ENCODE measurements at regions not wholly inside any gene's neighbourhood (a gene's known extent, or its start where the extent isn't known, plus 50 kb on each side); places are given as distances from the start of the nearest gene placed in this dataset.

DNA sequence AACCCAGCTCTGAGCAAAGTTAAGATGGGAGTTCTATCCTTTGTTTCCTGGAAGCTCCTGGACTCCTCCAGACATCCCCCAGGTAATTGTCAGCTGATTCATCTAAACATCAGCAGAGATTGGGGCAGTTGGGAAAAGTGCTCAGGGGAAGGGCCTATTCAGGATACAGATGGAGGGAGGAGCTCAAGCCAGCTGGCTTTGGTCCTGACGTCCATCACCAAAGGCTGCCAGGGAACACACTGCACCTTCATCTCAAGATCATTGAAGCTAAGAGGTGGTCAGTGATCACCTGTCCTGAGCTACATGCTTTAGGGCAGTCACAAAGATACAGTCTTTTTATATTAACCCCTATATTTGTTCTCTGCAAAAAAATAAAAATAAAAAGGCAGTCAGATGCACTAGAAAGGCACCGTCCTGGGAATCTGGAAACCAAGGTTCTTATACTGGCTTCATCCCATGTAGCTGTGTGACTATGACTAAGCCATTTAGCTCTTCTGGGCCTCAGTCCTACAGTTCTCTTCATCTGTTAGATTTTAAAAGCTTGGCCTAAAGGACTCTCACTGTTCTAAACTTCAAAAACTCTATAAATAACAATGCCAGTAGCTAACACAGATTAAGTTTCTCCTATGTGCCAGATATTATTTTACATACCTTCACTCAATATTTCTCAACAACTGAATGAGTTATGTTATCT, 446.5 kb downstream of the BCL11A start:
- DNase-seq (ENCODE audit: low read depth in 1 of 2, low spot score in 2 of 2) (no peak), FAIRE-seq (no peak)
- H3K23ac ChIP-seq (ENCODE audit: insufficient read length) = no peak overlapping the region
- H4K8ac ChIP-seq (ENCODE audit: extremely low read depth, insufficient read depth, low read length) = no peak overlapping the region
- H3K9me3 ChIP-seq (ENCODE audit: insufficient read depth in 2 of 2, low read depth in 1 of 2, low read length in 1 of 2) = no peaks in the 10 kb centered on the region
- no peak overlapping the region for H4K91ac ChIP-seq (replicated peaks; ENCODE audit: insufficient read length, low read length)
- no peak overlapping the region for H3K14ac ChIP-seq (ENCODE audit: insufficient read length)
- no peak overlapping the region for H3K56ac ChIP-seq (replicated peaks; ENCODE audit: insufficient read length, low read depth, low read length)
- no peaks in the 10 kb centered on the region for H3K79me2 ChIP-seq (ENCODE audit: control insufficient read depth in 1 of 2, insufficient read depth in 2 of 2, low read length in 2 of 2)
- H3K4me2 ChIP-seq (ENCODE audit: insufficient read depth in 1 of 2, low read depth in 2 of 2, low read length in 2 of 2) = no peak overlapping the region
- no peak overlapping the region for H2BK120ac ChIP-seq (replicated peaks; ENCODE audit: low read depth, low read length)
- no peaks in the 10 kb centered on the region for H3K27me3 ChIP-seq (replicated peaks in 1 of 4; ENCODE audit: control insufficient read depth in 3 of 4, extremely low read depth in 1 of 4, insufficient read depth in 3 of 4, low read length in 3 of 4)
- H3K4me3 ChIP-seq (ENCODE audit: extremely low read depth in 1 of 4, insufficient read depth in 2 of 4, low read depth in 3 of 4, low read length in 4 of 4) = no peak overlapping the region
- WGBS, 2 experiments (ENCODE audit: extremely low coverage in 1 of 2, insufficient coverage in 1 of 2, insufficient read length in 1 of 2, insufficient replicate concordance in 2 of 2, low coverage in 1 of 2, low lambda C conversion rate in 2 of 2, missing lambda C conversion rate in 1 of 2) = 84% methylated on average over 2 of the region's 2 CpGs; no CpG with 5 or more reads in 1 of the 2 experiments
- no peaks in the 10 kb centered on the region for H3K79me1 ChIP-seq (ENCODE audit: low read depth, low read length)
- H3K4ac ChIP-seq (replicated peaks; ENCODE audit: insufficient read length, low read depth, low read length) = no peak overlapping the region
- 0 out of 2 replicates have a peak overlapping the region, but pooled peaks have one; percentile 3 for H2AFZ ChIP-seq (ENCODE audit: low read length)
- no peak overlapping the region for H3K18ac ChIP-seq (ENCODE audit: extremely low read depth, low read length)
- no peak overlapping the region for H3K27ac ChIP-seq (ENCODE audit: low read depth, low read length)
- no peak overlapping the region for H4K5ac ChIP-seq (ENCODE audit: insufficient read length, low read depth, low read length)
- POLR2A ChIA-PET (ENCODE audit: partially characterized antibody) = interaction anchor here (1.2 kb wide), 1 partner anchor 12 kb away, joined by 3 read pairs; no protein-coding TSS in a partner anchor
- H3K4me1 ChIP-seq (replicated peaks in 1 of 4; ENCODE audit: control insufficient read depth in 3 of 4, insufficient read depth in 4 of 4, low read length in 3 of 4) = no peaks in the 10 kb centered on the region
- no peak overlapping the region for H2BK15ac ChIP-seq (ENCODE audit: low read length)
- no peak overlapping the region for H2BK12ac ChIP-seq (ENCODE audit: low read depth, low read length)
- no peaks in the 10 kb centered on the region; the same call in 1 of the 2 replicates for H3K23me2 ChIP-seq (ENCODE audit: low read depth, low read length)
- no peak overlapping the region for H2BK20ac ChIP-seq (ENCODE audit: low read length)
- H3K36me3 ChIP-seq (ENCODE audit: control insufficient read depth in 2 of 4, insufficient read depth in 4 of 4, low read length in 3 of 4) = no peaks in the 10 kb centered on the region
- H4K20me1 ChIP-seq (replicated peaks in 1 of 2; ENCODE audit: control insufficient read depth in 1 of 2, insufficient read depth in 2 of 2, low read length in 2 of 2) = no peaks in the 10 kb centered on the region
- no peak overlapping the region for H2BK5ac ChIP-seq (ENCODE audit: low read depth, low read length)
- CTCF ChIA-PET (ENCODE audit: partially characterized antibody) = interaction anchor here (0.6 to 1.2 kb wide), 3 partner anchors 12 to 478 kb away, joined by 3 to 5 read pairs (median 4); no protein-coding TSS in a partner anchor
- H2AK5ac ChIP-seq (ENCODE audit: low read depth, low read length) = no peak overlapping the region
- H3K9ac ChIP-seq (replicated peaks in 1 of 4; ENCODE audit: extremely low read depth in 1 of 4, low read depth in 3 of 4, low read length in 3 of 4) = no peak overlapping the region
- TF ChIP-seq HDAC6 (IDR thresholded peaks at IDR 0.05; ENCODE audit: low read depth, low read length) = no peak
- no peak for TF ChIP-seq SP1 (IDR thresholded peaks at IDR 0.05; ENCODE audit: low read depth, low read length)
- no peak for TF ChIP-seq EP300 (IDR thresholded peaks at IDR 0.05; ENCODE audit: borderline replicate concordance in 1 of 2, low read depth in 2 of 2, low read length in 2 of 2)
- TF ChIP-seq ATF3 (IDR thresholded peaks at IDR 0.05; ENCODE audit: insufficient read depth, low read depth, low read length) = no peak
- TF ChIP-seq SRF (IDR thresholded peaks at IDR 0.05; ENCODE audit: low read depth, low read length) = no peak
- TF ChIP-seq EGR1 (IDR thresholded peaks at IDR 0.05; ENCODE audit: borderline replicate concordance, low read depth, low read length) = no peak
- no peak for TF ChIP-seq SIX5 (IDR thresholded peaks at IDR 0.05; ENCODE audit: low read depth, low read length)
- TF ChIP-seq CTBP2 (IDR thresholded peaks at IDR 0.05; ENCODE audit: borderline replicate concordance, insufficient read depth, insufficient read length, low read length) = no peak
- no peak for TF ChIP-seq GABPA (IDR thresholded peaks at IDR 0.05; ENCODE audit: borderline replicate concordance, insufficient read depth, low read length)
- TF ChIP-seq JUN (IDR thresholded peaks at IDR 0.05; ENCODE audit: low read depth, low read length) = no peak
- TF ChIP-seq CHD1 (IDR thresholded peaks at IDR 0.05; ENCODE audit: low read depth, low read length) = no peak
- TF ChIP-seq RFX5 (IDR thresholded peaks at IDR 0.05; ENCODE audit: borderline replicate concordance, low read depth, low read length) = no peak
- no peak for TF ChIP-seq CREB1 (IDR thresholded peaks at IDR 0.05)
